ENCODE measurements at regions not wholly inside any gene's neighbourhood (a gene's known extent, or its start where the extent isn't known, plus 50 kb on each side); places are given as distances from the start of the nearest gene placed in this dataset.

- no peak for DNase-seq (ENCODE audit: low spot score)
Observed at GRCh38 chr11:115803073-115803740, 299.0 kb upstream of the CADM1 start.

GRCh38 chr11:115802641-115803040 lies 298.4 kb upstream of the CADM1 start:
- no peak for DNase-seq (ENCODE audit: low spot score)

GRCh38 chr11:115792903-115793302 lies 288.7 kb upstream of the CADM1 start:
- DNase-seq (ENCODE audit: low spot score), result no peak

DNA sequence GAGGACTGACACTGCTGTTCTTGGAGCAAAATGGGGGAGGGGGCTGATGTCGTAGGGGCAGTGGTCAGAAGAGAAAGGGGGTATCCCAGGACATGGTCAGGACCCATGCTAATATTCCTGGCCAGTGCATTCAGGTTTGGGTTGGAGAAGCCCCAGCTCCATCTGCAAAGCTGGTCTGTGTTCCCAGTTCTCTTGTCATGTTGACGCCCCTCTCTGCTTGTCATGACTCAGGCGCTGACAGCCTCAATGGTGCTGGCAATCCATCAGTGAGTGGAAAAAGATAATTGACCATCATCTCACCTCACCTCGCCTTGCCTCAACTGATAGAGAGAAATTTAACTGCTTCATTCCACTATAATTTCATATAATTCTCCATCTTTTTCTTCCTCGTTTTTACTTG lies 283.1 kb upstream of the CADM1 start:
- DNase-seq (ENCODE audit: low spot score), result no peak

DNA sequence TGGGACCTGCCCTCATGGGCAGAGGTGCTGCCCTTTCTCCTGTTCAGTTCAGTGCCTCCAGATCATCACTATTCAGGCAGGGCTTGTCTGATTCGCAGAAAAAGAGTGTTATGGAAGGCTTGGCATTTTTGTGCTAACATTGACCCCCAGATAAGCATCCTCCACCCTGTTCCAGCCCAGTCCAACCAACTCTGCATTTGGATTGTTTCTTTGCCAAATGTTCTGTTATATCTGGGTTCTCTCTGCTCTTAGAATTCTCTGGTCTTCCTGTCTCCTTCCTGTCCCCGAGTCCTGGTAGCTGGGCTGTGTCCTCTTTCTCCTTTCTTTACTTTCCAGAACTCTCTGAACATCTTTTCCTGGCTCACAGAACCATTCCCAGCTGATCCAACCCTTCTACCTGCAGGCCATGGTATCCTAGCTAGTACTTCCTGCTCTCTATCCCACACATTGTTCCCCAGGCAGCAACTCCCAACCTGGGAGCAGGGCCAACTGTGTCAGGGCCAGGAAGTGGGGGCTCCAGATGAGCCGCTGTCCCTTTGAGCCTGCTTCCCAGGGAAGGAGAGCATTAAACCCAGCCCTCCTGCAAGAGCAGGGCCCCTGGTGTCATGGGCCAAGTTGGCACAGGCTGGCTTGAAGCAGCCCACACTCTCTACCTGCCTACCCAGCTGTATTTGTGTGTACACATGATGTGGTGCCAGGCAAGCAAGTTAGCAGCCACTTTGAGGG lies 280.7 kb upstream of the CADM1 start:
- no peak for DNase-seq (ENCODE audit: low spot score)

DNA sequence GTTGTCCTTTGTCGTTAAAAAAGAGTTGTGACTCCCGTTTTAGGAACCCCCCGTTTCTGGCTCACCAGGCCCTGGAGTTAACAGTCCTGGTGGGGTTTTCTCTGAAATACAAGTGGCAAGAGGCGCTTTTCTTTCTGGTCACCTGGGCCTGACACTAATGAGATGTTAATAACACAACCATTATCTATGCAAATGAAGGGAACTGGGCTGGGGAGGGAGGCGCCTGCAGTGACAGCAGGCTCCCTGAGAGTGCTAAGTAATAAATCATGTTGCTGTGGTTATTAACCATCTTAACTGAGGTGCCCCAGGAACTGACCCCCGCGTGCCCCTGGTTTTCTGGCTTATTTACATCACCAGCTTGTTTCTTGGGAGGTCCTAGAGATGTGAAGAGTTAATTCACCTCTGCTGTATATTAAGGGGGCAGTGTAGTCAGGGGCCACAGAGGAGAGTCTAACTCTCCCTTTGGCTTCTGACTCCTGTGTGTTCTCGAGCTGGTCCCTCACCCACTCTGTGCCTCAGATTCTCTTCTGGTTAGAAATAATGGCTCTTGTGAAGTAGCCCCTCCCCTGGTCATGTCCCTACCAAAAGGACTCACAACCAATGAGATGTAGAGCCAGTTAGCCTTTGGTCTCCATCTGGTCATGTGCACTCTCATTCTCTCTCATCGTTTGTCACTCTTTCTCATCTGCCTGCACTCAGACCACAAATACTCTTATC lies 276.6 kb upstream of the CADM1 start:
- no peak for DNase-seq (ENCODE audit: low spot score)

GRCh38 chr11:115778928-115779650 lies 274.9 kb upstream of the CADM1 start:
- no peak for DNase-seq (ENCODE audit: low spot score)

- DNase-seq (ENCODE audit: low spot score), result no peak
Observed at GRCh38 chr11:115776916-115777315, 272.7 kb upstream of the CADM1 start.

DNA sequence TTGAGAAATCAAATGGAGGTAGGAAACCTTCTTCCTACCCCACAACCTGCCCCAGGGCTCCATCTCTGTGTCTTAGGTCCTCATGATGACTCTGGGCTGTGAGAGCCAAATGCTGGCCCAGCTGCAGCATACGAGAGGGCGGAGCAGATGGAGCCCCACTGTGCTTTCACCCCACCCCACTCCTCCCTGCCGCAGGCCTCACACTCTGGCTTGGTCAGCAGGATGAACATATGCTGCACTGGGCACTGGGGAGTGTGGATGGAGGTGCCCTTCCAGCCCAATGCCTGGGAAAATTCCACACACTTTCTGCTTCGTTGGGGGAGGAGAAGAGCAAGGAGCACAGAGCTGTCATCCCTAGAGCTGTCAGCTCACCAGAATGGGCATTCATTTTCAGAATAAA lies 271.6 kb upstream of the CADM1 start:
- no peak for DNase-seq (ENCODE audit: low spot score)

DNA sequence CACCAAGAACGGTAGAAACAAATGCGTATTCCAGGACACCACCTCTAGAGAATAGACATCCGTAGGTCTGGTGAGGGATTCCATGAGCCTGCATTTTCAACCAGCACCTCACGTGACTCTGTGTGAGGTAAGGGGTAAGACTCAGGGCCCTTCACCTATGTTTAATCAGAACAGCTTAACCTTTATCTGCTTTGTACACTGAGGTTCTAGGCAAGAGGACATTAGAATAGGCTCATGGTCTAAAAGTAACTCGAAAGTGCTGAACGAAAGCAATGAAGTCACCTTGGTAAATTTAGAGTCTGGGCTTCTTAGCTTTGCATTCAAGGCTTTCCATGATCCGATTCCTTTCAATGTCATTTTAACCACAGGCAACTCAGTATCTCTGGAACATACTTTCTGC lies 270.5 kb upstream of the CADM1 start:
- DNase-seq (ENCODE audit: low spot score), result no peak

- DNase-seq (ENCODE audit: low spot score), result no peak
Observed at GRCh38 chr11:115769891-115770290, 265.7 kb upstream of the CADM1 start.

GRCh38 chr11:115767883-115768282 lies 263.7 kb upstream of the CADM1 start:
- DNase-seq (ENCODE audit: low spot score), result no peak

DNA sequence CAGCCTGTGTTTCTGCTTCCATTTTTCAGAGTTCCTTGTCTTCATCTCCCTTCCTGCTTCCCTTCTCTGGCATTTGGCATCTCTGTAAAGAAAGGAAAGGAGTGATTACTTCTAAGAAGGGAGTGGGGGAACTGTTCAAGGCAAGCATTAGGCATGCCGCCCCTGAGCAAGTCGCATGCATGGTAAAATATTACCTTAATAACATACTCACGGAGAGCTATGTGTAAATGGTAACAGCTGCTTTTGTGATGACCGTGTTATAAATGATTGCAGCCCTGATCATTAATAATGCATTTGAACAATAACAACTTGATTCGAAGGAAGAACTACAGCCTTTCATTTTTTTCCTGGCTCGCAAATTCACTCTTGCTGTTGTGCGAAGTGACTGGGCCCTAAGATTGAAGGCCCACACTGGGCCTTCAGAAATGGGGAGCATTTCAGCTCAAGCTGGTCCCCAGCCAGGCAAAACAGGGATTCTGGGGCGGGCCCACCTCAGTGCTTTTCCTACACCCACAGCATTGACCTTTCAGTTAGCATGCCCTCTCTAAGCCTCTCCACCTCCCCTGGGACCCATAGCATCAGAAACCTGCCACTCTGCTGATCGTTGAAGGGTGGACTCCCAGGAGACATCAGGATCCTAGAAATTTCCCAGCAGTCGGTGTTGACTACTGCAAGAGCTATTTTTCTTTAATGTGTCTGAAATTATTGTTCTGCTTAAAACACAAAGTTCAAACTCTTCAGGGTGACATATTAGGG lies 263.0 kb upstream of the CADM1 start:
- no peak for DNase-seq (ENCODE audit: low spot score)

DNA sequence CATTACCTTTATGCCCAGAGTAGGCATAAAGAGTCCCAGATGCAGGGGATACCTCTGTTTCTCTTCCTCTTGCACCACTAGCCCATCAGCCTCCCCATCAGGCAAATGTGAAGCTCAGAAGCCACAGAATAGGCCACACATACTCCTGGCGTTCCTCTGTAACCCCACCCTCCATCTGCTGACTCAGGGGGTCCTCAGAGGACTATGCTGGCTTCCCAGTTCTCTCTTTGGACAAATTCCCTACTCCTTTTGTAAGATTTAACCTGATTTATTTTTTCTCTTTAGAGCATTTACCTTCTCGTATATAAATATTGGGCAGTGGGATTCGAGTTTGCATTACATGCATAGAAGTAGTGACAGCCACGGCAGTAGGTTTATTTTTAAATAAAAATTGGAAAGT lies 262.3 kb upstream of the CADM1 start:
- no peak for DNase-seq (ENCODE audit: low spot score)

GRCh38 chr11:115765803-115766239 lies 261.6 kb upstream of the CADM1 start:
- no peak for DNase-seq (ENCODE audit: low spot score)

- DNase-seq (ENCODE audit: low spot score), result no peak
Observed at GRCh38 chr11:115764176-115764575, 260.0 kb upstream of the CADM1 start.

DNA sequence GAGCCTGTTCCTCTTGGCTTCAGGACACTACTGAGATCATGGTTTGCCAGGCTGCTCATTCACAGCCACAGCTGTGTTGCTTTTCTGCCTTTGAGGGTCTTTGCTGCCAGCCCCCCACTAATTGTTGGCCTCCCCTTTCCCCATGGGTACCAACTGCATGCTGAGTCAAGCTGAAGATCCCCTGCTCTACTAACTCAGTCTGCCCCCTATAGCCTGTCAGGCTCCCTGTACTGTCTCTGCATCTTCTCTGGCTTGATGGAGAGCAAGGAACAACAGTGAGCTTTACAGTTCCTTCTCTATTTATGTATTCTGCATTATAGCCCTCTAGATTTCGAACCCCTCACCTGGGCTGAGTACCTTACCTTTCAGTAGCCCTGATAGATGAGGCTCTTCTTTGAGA lies 257.6 kb upstream of the CADM1 start:
- DNase-seq (ENCODE audit: low spot score), result no peak

GRCh38 chr11:115761348-115761747 lies 257.1 kb upstream of the CADM1 start:
- DNase-seq (ENCODE audit: low spot score), result no peak

DNA sequence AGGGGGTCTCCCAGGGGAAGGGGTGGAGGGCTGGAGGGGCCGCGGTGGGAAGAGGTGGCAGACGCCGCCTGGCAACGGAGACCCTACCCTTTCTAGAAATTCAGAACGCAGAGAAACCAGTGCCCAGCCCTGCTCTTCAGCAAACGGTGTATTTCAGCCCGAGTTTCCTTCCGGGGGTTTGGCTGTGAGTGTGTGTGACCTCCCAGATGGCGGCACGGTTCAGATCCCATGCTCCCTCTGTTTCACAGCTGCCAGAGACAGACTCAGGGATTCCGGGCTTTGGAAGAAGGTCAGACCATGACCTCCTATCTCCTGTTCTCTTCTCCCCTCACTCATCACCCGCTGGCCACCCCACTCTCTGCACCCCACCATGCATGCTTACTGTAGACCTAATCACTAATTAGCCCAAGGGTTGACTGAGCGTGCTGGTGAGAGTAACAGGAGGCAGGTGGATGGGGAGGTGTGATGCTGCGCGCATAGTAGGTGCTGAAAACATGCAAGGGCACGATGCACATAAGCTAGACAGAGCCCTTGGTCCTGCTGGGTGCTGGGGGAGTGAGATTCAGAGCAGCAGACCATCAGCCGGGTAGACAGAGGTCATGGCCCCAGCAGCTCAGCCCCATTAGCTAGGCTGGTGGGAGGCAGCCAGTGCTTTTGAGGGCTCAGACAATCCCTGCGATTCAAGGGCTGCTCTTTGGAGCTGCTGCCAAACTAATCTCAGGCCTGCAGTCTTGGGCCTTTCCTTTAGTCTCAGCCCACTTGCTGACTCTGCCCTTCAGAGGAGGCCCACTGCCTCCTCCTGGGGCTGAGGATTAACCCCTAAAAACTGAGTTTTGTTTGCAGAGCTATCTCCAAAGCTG lies 256.5 kb upstream of the CADM1 start:
- DNase-seq (ENCODE audit: low spot score), result no peak
